ENCODE measurements at regions not wholly inside any gene's neighbourhood (a gene's known extent, or its start where the extent isn't known, plus 50 kb on each side); places are given as distances from the start of the nearest gene placed in this dataset.

DNA sequence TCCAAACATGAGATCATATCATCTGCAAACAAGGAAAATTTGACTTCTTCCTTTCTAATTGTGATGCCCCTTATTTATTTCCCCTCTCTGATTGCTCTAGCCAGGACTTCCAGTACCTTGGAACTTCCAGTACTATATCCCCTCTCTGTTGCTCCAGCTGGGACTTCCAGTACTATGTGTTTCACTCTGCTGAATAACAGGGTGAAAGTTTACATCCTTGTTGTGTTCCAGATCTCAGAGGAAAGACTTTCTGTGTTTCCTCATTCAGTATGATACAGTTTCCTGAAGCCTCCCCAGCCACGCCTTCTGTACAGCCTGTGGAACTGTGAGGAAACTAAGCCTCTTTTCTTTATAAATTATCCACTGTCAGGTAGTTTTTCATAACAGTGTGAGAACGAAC lies 381.3 kb upstream of the FAM47C start:
- no peak for DNase-seq (ENCODE audit: low read depth)
- TF ChIP-seq, protein P1, sequence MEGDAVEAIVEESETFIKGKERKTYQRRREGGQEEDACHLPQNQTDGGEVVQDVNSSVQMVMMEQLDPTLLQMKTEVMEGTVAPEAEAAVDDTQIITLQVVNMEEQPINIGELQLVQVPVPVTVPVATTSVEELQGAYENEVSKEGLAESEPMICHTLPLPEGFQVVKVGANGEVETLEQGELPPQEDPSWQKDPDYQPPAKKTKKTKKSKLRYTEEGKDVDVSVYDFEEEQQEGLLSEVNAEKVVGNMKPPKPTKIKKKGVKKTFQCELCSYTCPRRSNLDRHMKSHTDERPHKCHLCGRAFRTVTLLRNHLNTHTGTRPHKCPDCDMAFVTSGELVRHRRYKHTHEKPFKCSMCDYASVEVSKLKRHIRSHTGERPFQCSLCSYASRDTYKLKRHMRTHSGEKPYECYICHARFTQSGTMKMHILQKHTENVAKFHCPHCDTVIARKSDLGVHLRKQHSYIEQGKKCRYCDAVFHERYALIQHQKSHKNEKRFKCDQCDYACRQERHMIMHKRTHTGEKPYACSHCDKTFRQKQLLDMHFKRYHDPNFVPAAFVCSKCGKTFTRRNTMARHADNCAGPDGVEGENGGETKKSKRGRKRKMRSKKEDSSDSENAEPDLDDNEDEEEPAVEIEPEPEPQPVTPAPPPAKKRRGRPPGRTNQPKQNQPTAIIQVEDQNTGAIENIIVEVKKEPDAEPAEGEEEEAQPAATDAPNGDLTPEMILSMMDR (IDR thresholded peaks at IDR 0.05; ENCODE audit: insufficient read depth, low read depth, low read length, missing control alignments): no peak
- H3K4me3 ChIP-seq (ENCODE audit: low read depth, low read length): no peak overlapping the region

DNA sequence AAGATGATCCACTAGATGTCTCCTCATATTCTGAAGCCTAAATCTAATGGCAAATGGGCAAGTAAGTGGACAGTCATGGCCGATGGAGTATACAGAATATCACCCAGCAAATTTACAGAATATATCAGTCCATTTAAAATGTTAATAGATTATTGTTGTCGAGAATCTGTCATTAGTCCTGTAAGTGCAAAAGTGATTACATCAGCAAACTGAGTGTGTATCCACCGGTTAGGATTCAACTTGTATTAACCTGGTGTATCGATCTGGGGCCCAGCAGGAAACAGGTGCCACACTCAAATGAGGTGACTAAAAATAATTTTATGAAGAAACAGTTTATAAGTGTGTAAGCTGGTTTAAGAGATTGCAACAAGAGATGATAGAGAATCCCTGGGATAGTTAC lies 367.9 kb upstream of the FAM47C start:
- TF ChIP-seq, protein P1 (IDR thresholded peaks at IDR 0.05; ENCODE audit: insufficient read depth, low read depth, low read length, missing control alignments): no peak
- DNase-seq (ENCODE audit: low read depth): no peak
- H3K4me3 ChIP-seq (ENCODE audit: low read depth, low read length): no peak overlapping the region

DNA sequence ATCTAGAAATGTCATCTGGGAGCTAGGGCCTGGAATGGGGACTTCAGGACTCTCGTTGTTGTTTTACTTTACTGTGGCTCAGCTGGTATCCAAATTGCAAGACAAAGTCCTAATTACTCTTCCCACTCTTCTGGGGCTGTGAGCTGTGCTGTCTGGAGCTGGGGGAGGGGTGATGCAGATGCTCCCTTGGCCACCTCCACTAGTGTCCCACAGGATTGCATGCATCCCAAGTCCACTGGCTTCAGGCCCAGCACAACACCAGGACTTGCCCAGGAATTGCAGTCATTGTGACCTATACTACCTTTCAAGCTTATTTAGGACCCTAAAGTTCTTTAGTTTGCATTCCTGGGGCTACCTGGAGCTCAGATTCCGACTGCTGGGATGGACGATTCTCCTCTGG lies 366.1 kb upstream of the FAM47C start:
- no peak overlapping the region for H3K4me3 ChIP-seq (ENCODE audit: low read depth, low read length)
- DNase-seq (ENCODE audit: low read depth): no peak
- TF ChIP-seq, protein P1 (IDR thresholded peaks at IDR 0.05; ENCODE audit: insufficient read depth, low read depth, low read length, missing control alignments): no peak

DNA sequence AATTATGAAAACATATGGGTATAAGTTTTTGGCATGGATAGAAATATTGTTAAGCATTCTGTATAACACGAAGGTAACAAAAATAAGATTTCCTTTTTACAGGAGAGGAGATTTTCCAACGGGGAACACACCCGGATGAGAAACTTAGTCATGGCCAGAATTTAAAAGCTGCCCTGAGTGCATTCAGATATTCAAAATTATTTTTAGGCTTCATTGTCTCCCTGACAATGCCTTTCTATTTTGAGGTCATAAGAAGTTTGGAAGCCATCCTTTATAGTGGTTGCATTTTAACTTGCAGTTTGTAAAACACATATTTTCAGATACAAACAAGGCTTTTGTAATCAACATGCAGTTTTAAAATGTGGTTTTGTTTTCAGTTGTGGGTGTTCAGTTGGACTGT lies 357.5 kb upstream of the FAM47C start:
- no peak overlapping the region for H3K4me3 ChIP-seq (ENCODE audit: low read depth, low read length)
- TF ChIP-seq, protein P1 (IDR thresholded peaks at IDR 0.05; ENCODE audit: insufficient read depth, low read depth, low read length, missing control alignments): no peak
- DNase-seq (ENCODE audit: low read depth): no peak

DNA sequence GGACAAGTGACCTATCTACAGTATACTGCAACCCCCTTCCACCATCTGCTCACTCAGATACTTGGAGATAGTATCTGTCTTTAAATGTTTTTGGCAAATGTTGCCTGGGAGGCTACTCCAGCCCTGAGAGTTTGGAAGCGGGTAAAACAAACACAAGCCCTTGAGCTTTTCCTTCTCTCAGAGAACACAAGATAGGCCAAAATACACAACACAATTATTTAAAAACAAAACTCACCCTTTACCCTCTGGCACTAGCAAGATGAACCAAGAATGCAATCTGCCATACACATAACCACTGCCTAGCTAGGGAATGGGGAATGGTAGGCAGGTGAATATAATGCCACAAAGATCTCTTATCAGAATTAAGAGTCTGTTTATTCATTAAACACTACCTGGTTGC lies 324.7 kb upstream of the FAM47C start:
- DNase-seq (ENCODE audit: low read depth): no peak
- TF ChIP-seq, protein P1 (IDR thresholded peaks at IDR 0.05; ENCODE audit: insufficient read depth, low read depth, low read length, missing control alignments): no peak
- H3K4me3 ChIP-seq (ENCODE audit: low read depth, low read length): no peak overlapping the region

DNA sequence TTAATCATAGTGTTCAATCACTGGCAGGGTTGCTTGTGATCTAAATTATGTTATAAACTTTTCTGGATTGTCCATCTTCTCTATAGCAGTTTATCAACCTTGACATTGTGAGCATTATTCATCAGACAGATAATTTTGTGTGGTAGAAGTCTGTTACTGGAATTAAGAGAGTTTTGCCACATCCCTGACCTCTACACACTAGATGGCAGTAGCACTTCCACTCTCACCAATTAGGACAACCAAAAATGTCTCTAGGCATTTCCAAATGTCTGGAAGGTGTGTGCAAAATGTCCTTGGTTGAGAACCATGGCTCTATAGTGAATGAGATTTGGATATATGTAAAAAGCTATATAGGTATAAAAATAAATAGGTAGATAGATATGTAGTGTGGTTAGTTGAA lies 324.1 kb upstream of the FAM47C start:
- no peak for DNase-seq (ENCODE audit: low read depth)
- TF ChIP-seq, protein P1 (IDR thresholded peaks at IDR 0.05; ENCODE audit: insufficient read depth, low read depth, low read length, missing control alignments): no peak
- no peak overlapping the region for H3K4me3 ChIP-seq (ENCODE audit: low read depth, low read length)

DNA sequence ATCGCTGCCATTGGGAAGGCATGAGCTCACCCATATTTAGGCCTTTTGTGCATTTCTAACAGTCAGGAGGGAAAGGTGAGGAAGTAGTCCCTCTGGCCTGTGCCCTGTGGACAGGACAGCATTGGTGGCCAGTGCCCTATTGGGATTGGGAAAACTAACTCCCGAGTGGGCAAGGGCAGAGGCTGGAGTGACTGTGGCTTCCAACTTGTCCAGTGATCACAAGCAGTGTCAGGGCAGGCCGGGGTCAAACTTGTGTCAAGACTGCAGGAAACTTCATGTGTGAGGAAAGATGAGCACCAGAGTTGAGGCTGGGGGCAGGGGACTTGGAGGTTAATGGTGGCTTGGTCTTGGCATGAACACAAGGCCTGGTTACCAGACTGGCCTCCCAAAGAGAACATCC lies 286.2 kb upstream of the FAM47C start:
- no peak overlapping the region for H3K4me3 ChIP-seq (ENCODE audit: low read depth, low read length)
- no peak for DNase-seq (ENCODE audit: low read depth)

More for the DNA sequence above, 286.2 kb upstream of the FAM47C start:
- TF ChIP-seq, protein P1 (IDR thresholded peaks at IDR 0.05; ENCODE audit: insufficient read depth, low read depth, low read length, missing control alignments): no peak
